NCI-H774 (cell line): ENCODE measurements at regions not wholly inside any gene's neighbourhood (a gene's known extent, or its start where the extent isn't known, plus 50 kb on each side); places are given as distances from the start of the nearest gene placed in this dataset.

Source experiments
- DNase-seq: peaks from one replicate; lab custom pipeline; 2025; lab: John Stamatoyannopoulos, UW

DNA sequence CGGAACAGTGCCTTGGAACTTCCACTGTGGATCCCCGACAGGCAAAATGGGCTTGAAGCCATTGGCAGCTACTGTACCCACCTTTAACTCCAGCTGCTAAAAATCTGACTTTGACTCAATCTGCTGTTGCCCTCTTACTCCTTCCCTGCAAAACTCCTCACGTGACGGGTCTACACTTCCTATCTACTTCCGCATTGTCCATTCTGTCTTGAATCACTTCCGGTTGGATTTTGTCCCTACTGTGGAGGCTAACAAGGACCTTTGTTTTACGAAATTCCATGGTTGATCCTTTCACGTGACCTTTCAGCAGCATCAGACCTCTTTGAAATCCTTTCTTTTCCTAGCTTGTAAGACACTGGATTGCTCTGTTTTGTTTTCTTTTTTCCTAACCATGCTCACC lies 268.4 kb downstream of the PRDM2 start:
- DNase-seq: no peak

DNA sequence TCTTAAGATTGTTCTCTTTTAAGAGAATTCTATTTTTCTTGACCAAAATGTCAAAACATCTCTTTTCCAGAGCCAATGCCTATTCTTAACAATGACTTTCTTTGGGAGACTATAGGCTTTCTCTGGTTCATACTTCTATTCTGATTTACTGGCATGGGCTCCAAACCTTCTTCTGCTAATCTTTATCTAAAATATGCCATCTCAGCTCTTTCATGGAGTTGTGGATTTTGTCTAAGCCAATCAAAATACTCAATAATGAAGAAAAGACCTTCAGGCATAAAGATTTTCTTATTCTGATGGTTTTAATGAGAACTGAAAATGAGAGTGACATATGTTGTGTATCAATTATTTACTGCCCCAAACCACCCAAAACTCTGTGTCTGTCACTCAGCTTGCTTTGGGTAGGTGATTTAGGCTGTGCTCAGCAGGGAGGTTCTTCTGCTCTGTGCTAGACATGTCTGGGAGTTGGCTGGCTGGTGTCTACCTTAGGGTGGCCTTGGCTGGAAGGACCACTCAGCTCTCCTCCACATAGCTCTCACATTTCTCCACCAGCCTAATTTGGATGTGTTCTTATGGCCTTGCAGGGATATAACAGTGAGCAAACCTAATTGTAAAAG lies 270.8 kb downstream of the PRDM2 start:
- no peak for DNase-seq

DNA sequence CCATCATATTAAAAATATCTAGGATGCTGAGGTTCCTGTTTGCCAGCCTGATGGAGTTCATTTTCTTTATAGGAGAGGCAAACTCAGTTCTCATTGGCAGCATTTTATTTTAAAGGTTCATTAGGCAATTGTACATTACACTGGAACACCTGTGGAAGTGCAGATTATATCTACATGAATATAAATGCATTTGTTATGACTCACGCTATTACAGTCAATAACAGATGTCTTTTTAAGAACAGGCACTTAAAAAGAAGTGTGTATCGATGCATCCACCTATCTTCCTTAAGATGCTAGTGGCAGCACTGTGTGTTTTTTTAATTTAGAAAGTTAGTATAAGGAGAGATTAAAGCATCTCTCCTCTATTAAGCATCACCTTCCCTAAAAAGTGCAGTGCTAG lies 276.5 kb downstream of the PRDM2 start:
- DNase-seq: no peak

DNA sequence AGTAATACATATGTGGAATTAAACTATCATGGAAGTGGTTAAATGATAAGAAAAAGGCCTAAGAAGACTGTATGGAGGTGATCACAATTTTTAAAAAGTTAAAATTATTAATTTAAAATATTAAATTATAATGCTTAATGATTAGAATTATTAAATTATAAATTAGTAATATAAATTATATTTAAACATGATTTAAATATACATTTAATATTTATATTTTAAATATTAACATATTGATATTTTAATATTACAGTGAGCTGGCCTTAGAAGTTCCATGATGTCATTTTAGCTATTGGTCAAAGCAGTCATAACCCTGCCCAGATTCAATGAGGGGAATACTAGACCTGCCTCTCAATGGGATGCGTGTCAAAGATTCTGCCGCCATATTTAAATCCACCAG lies 281.2 kb downstream of the PRDM2 start:
- DNase-seq: no peak

DNA sequence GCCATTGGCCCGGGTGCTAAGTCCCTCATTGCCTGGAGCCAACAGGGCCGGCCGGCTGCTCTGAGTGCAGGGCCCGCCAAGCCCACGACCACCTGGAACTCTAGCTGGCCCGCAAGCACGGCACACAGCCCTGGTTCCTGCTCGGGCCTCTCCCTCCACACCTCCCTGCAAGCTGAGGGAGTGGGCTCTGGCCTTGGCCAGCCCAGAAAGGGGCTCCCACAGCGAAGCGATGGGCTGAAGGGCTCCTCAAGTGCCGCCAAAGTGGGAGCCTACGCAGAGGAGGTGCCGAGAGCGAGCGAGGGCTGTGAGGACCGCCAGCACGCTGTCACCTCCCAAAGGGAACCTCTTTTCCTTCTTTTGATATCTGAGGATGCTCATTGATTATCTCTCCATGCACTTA lies 283.4 kb downstream of the PRDM2 start:
- DNase-seq: no peak

DNA sequence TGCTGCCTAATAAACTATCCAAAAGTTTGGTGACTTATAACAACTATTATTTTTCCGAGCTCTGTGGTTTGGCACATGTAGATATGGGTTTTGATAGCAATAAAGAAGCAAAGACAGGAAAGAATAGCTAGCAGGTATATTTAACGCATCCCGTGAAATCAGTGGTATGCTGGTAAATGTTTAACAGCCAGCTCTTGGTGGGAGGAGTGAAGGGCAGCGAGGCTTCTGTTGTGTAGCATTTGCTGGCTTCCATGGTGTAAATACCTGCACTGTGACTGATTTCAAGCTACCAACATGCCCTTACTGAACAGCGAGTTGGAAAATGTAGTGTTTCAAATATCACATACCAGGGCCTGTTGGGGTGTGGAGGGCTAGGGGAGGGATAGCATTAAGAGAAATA lies 291.0 kb downstream of the PRDM2 start:
- no peak for DNase-seq

DNA sequence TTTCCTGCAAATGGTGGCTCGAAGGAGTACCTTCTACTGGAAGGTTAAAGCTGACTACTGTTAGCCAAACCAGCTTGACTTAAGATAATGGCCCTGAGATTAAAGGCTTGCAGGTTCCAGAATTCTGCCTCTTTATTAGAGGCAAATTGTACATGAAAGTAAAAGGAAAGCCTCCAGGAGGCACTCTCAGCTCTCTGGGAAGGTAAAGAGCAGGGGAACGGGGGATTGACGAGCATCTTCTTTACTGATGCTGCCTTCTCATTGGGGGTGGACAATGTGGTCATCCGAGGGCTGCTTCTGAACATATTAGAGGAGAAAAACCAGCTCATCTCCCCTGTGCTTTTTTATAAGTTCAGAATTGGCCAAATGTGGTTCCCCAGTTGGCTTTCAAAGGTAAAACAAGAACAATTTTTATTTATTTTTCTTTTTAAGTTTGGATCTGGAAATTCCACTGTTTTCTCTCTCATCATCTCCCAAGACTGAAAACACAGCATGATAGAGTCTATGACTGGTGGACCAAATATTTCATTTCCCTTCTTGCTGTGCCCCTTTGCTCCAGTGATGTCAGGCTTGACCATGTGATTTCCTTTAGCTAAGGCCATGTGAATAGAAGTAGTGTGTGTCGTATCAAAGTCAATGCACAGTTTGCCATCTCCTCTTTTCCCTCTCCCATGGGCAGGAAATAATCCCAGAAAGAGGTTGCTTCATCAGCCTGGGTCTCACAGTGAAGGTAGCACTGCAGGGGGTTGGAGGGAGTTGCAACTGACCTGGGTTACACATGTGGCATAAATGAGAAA lies 292.7 kb downstream of the PRDM2 start:
- DNase-seq: no peak

DNA sequence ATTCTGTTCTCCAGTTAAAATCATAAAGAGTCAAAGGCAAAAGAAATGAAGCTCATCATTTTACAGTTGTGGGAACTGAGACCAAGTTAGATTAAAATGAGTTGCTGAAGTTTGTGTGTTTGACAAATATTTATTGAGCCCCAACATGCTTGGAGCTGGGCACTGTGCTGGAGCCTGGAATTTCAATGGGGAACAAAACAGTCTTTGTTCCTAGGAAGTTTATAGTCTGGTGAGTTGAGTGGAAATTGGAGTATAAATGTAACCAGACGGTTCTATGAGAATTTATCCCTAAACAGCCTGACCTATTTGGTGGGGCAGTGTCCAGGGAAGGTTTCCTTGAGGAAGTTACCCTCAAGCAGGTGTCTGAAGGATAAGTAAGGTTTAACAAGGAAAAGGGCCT lies 294.4 kb downstream of the PRDM2 start:
- no peak for DNase-seq

DNA sequence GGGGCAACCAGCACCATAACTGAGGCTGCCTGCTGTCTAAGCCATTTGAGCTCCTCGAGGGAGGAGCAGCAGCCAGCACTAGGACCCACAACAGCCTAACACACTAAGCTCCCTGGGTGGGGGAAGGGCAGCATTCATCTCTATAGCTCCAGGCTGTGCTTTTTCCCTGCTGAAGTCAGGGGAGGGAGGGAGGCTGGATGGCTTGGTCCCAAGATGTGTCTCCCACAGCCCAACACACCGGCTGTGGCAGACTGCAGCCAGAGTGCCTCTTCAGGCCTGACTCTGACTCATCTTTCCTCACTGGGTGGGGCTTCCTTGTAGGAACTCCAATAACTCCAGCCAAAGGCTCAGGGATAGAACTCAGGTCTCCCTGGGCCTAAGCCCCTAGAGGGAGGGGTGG lies 296.3 kb downstream of the PRDM2 start:
- no peak for DNase-seq

DNA sequence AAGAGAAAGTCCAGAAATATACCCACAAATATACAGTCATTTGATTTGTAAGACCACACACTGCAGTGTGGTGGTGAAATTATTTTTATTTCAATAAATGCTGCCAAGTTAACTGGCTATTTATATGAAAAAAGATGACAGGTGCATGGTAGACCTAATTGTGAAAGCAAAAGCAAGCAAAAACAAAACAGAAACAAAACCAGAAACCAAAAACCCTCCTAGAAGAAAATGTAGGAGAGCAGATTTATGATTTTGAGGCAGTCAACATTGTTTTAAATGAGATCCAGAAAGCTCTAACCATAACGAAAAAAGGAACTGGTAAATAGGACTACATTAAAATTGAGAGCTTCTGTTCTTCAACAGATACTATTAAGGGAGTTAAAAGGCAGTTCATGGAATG lies 303.6 kb downstream of the PRDM2 start:
- DNase-seq: no peak

DNA sequence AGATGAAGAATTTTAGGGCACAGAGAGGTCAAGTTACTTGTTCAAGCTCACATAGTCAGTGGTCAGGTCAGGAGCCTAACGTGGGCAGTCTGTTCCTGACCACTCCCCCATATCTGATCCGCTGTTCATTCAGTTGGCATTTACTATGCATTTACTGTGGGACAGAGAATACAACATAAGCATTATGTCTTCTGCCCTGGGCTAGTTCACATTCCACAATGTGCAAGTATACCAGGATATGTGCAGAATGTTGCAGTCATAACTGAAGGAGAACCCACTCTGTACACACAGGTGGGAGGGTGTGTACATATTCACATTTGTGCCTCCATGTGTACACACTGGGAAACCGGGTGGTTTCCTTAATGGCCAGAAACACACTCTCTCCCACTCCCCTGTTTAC lies 309.6 kb downstream of the PRDM2 start:
- no peak for DNase-seq

DNA sequence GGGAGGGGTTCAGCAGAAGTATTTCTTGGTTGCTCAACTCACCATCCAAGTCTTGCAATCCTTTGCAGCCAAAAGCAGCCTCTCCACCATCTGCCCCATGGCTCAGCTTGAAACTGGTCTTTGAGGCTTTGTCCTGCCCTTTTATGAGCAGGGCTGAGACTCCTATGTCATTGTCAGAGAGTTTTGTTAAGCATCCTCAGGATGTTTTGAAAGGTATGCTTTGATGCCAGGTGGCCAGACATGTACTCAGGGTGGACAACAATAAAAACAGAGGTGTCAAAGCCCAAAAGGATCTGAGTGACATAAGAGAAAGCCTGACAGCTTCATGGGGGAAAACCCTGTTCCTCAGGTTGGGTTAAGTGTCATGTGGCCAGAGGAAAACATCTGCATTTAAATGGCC lies 310.5 kb downstream of the PRDM2 start:
- DNase-seq: no peak

DNA sequence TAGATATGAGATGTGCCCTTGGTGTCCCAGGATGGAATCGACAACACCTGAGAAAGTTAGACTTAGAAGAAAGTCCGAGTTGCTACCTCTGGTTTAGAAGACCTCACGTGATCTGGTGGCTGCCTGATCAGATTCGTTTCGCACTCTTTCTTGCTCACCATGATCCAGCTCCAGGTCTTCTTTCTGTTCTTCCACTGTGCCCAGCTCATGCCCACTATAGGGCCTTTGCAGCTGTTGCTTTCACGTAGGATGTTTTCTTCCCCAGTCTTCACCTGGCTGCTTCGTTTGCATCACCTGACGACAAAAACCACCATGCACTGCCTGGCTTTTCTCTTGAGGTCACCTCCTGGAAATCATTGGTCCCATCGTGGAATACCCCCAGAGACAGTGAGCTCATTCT lies 311.1 kb downstream of the PRDM2 start:
- DNase-seq: no peak

DNA sequence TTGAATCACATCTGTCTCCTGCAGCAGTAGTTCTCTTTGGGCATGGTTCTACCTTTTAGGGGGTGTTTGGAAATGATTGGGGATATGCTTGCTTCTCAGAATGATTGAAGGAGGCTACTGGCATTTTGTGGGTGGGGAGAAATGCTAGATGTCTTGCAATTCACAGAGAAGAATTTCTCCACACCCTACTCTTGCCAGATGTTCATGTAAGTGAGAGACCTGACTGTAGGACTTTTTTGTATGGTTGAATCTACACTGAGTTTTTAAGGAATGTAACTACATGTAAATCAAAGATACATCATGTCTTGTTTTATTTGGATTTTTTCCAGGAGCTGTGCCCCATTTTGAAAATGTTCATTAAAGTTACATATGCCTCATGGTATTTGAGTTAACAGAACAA lies 311.9 kb downstream of the PRDM2 start:
- no peak for DNase-seq

DNA sequence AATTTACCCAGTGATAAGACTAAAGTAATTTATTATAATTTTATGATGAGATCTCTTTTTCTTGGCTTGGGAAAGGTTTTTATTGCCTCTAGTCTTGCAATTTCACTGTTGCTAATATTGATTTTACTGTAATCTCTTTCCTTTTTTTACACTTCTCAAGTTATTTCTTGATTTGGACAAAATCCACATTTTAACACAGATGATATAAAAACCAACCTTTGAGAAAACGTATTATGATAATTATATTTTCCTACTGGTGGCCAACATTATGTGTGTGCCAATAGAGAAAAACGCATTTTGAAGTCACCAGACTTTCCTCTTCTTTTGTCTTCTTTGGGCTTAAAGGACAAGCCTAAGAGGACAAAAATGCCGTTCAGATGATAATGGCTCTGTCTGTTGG lies 314.9 kb downstream of the PRDM2 start:
- DNase-seq: no peak

DNA sequence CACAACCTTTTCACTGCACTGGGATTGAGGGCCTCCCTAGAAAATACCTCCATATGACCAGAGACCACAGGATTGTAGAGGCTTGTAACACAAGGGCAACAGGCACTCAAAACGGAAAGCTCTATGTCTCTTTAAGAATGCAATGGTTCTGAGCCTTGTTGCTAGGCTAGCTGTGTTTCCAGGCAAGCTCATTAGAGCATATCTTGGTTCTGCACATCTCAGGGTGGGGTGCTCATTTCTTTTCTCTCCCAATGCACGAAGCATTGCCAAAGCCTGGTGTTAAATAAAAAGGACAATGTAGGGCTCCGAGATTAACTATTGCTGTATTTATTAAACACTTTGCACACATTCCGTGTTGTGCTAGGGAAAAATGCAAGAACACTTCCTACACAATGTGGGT lies 315.9 kb downstream of the PRDM2 start:
- no peak for DNase-seq

DNA sequence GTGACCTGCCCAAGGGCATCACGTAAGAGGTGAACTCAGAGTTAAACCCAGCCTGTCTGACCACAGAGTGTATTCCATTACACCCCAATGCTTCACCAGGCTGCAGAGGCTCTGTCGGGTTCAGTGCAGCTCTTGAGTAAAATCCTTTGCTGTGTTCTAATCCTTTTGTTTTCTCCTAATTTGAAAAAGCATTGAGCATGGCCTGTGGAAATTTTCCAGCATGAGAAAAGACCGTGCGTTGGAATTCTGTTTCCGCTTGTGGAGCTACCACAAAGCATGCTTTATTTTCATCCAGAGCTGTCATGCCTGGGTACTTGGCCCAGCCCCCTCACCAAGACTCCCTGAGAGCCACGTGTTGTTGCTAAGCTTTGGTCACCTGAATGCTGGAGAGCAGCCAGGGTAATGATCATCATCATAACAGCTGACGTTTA lies 317.6 kb downstream of the PRDM2 start:
- DNase-seq: no peak

DNA sequence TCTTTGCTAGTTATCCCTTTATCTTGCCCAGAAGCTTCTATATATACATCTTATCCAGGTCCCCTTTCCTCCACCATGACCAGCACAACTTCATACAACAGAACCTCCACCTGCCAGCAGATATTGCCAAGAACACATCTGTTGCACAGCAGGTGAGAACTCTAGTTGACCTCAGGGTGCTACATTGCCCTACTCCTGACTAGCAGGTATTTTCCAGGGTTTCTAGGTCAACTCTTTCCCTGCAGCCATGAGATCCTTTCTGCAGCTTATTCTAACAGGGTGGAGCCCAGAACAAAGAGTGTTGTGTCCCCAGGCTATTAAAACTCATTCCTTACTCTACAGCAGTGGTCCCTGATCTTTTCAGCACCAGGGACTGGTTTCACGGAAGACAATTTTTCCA lies 319.5 kb downstream of the PRDM2 start:
- no peak for DNase-seq

DNA sequence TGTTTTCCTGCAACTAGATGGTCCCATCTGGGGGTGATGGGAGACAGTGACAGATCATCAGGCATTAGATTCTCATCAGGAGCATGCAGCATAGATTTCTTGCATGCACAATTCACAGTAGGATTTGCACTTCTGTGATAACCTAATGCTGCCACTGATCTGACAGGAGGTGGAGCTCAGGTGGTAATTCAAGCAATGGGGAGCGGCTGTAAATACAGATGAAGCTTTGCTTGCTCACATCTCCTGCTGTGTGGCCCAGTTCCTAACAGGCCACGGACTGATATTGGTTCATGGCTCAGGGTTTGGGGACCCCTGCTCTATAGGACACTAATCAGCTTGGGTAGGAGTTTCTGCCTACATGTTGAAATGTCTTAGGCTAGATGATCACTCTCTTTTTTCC lies 320.0 kb downstream of the PRDM2 start:
- no peak for DNase-seq

DNA sequence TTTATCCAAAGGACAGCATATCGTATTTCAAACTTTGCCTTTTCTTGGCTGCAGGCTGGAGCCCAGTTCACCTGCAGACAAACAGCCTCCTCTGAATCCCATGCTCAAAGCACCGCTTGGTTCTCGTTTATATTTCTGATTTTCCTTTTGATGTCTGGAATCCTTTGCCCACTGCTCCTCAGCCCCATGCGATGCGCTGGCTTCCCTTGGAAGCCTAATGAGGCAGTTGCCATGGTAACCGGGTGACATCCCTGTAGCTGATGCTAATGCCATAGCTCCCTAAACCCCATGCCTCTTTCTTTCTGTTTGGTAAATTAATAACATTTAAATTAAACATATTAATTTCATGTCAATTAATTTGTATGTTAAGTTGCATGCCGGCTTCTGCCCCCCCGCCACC lies 327.1 kb downstream of the PRDM2 start:
- no peak for DNase-seq

DNA sequence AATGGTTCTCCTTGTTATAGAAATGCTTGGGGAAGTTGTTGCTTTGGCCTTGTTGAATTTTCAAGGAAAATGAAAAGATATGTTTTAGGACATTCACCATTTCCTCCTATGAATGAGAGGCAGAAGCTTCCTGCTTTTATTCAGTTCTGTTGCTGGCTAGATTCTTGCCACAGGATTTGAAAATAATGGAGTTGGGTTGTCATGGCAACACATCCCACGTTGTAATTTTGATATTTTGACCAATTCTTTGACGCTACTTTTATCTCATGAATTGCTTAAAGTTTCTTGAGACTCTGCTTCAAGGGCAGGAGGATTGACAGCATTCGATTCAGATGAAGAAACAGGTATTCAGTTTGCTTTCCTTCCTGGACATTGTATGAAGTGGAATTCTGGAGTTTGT lies 331.5 kb downstream of the PRDM2 start:
- DNase-seq: no peak

DNA sequence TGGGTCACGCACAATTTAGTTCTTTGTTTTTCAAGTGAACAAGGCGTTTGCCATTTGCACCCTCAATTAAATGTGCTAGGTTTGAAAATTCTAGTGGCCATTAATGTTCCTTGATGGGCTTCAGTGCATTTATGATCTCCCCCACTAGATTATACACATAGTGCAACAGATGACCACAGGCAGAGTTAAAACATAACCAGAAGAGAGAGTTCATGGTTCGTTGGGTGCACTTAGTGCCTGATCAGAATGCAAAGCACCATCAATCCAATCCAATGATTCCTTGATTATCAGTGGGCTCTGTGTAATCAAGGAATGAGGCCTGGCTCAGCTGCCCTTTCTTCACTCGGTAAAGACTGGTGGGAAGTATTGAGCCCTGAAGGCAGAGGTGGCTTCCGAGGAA lies 334.5 kb downstream of the PRDM2 start:
- no peak for DNase-seq

DNA sequence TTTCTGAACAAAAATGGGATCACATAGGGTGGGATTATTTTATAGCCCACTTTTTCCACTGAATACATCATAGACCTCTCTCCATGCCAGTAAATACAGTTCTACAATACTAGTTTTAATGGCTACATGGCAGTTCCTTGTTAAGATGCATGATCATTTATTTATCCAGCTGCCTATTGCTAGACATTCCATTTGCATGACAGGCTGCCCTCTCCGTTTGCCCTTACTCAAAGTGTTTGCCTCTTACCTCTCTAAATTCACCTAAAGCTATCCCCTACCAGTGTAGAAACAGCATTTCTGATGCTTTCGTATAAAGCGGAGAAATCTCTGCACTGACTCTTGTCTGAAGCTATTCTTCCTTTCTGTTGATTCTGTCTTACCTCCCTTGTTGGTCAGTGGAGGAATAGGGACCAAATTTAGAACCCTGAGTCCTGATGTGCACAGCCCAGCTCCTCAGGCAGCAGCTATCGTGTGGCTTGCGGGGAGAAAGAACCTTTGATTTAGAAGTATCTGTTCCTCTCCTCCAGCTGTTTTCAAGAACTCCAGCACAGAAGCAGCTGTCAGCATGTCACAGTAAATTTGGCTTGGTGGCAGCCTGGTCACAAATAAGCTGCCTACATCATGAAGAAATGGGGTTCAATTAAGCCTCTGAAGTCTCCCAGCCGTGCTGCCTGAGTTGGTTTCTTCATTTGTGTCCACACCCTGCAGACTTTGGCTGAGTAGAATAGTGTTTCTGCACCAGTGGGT lies 337.3 kb downstream of the PRDM2 start:
- peak; percentile 12 for DNase-seq
